Esophagus muscularis mucosa (tissue), 4 donors: ENCODE measurements at regions not wholly inside any gene's neighbourhood (a gene's known extent, or its start where the extent isn't known, plus 50 kb on each side); places are given as distances from the start of the nearest gene placed in this dataset.

Experiments
- DNase-seq: peaks from one replicate; pipeline ENCODE4 v3.0.0-alpha.2; 2017; ENCODE audit errors: extremely low spot score
- H3K27ac ChIP-seq, 4 donors: fragments of 200-600 bp; sonication (generic); replicated peaks in 1 of 4; 1 replicate in 3 of 4; 2 replicates in 1 of 4; pipeline ENCODE4 v1.5.1; 2016 to 2019; ENCODE audit warnings: mild to moderate bottlenecking in 1 of 4
- H3K27me3 ChIP-seq, 4 donors: fragments of 200-600 bp; sonication (generic); one replicate each; pipeline versions ENCODE4 v1.5.1 to v1.6.0; 2016 to 2019
- H3K36me3 ChIP-seq, 4 donors: fragments of 200-600 bp; sonication (generic); one replicate each; pipeline ENCODE4 v1.5.1; 2016 to 2019
- H3K4me1 ChIP-seq, 4 donors: fragments of 200-600 bp; sonication (generic); one replicate each; pipeline ENCODE4 v1.5.1; 2016 to 2019
- H3K4me3 ChIP-seq, 4 donors: fragments of 200-600 bp; sonication (generic); 1 replicate in 2 of 4; 2 replicates in 2 of 4; pipeline ENCODE4 v1.5.1; 2016 to 2019; ENCODE audit warnings: mild to moderate bottlenecking in 4 of 4, moderate library complexity in 1 of 4
- H3K9me3 ChIP-seq, 4 donors: fragments of 200-600 bp; sonication (generic); 1 replicate in 3 of 4; 2 replicates in 1 of 4; pipeline ENCODE4 v1.5.1; 2016 to 2019
- EP300 ChIP-seq: sonication (generic); formaldehyde crosslinking; IDR thresholded peaks from one replicate; pipeline ENCODE4 v1.6.1; 2017; ENCODE audit warnings: antibody characterized with exemption
- POLR2A ChIP-seq: fragments of 450-650 bp; IDR thresholded peaks from one replicate; pipeline ENCODE4 v1.6.1; 2017; ENCODE audit warnings: antibody characterized with exemption, moderate library complexity, mild to moderate bottlenecking, low read depth
- POLR2AphosphoS5 ChIP-seq, 2 donors: sonication (generic); formaldehyde crosslinking; IDR thresholded peaks; one replicate each; pipeline ENCODE4 v1.6.1; 2017; ENCODE audit warnings: antibody characterized with exemption in 2 of 2
- WGBS: methylation state at CpG from one replicate; pipeline ENCODE4 v1.1.5; 2018; 5-methylcytosine and 5-hydroxymethylcytosine counted together
- intact Hi-C: fragments of 100-400 bp; cut with DNase I; formaldehyde crosslinking; loops from one replicate; pipeline ENCODE4 v1.15.1; 2023
- TF ChIP-seq, protein P1 (sequence below), 3 experiments: fragments of 200-600 bp in 2 of 3; fragments of 450-650 bp in 1 of 3; sonication (generic) in 2 of 3; IDR thresholded peaks; one replicate each; pipeline ENCODE4 v1.5.1; 2017 to 2019; ENCODE audit warnings: antibody characterized with exemption in 3 of 3, mild to moderate bottlenecking in 2 of 3, moderate library complexity in 1 of 3

- Histone ChIP-seq H3K27ac (no peak overlapping the region), H3K27me3 (peaks cover 0 to 16% (median 0%) of the 10 kb centered on the region in 4 donors), H3K36me3 (no peaks in the 10 kb centered on the region), H3K4me3 (no peak overlapping the region), H3K9me3 (no peaks in the 10 kb centered on the region), H3K4me1 (peaks cover 0 to 11% (median 8%) of the 10 kb centered on the region in 4 donors)
- TF ChIP-seq, protein P1, sequence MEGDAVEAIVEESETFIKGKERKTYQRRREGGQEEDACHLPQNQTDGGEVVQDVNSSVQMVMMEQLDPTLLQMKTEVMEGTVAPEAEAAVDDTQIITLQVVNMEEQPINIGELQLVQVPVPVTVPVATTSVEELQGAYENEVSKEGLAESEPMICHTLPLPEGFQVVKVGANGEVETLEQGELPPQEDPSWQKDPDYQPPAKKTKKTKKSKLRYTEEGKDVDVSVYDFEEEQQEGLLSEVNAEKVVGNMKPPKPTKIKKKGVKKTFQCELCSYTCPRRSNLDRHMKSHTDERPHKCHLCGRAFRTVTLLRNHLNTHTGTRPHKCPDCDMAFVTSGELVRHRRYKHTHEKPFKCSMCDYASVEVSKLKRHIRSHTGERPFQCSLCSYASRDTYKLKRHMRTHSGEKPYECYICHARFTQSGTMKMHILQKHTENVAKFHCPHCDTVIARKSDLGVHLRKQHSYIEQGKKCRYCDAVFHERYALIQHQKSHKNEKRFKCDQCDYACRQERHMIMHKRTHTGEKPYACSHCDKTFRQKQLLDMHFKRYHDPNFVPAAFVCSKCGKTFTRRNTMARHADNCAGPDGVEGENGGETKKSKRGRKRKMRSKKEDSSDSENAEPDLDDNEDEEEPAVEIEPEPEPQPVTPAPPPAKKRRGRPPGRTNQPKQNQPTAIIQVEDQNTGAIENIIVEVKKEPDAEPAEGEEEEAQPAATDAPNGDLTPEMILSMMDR (IDR thresholded peaks at IDR 0.05), result no peak
- TF ChIP-seq EP300 (no peak), POLR2A (no peak), POLR2AphosphoS5 (IDR thresholded peaks at IDR 0.05) (no peak)
- intact Hi-C loops, result no loop called here
- WGBS, result 87% methylated on average over 3 of the region's 3 CpGs
- no peak for DNase-seq
Measured at GRCh38 chr20:22452442-22453011, 131.8 kb downstream of the FOXA2 start.

DNA sequence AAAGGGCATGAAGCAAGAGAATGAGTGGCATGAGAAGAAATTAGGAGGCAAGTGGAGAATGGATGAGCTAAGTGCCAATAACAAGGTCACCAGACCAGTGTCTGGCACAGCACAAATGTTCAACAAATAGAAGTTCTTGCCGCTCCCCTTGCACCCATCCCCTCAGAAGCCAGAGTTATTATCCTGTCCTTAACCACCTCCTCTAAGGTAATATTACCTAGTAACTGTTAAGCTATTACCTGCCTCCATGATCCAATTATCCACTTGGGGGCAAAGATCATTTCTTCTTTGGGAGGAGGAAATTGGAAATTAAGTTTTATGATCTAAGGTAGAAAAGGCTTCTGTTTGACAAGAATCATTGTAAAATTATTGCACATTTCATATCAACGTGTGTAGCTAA, 133.8 kb downstream of the FOXA2 start:
- Histone ChIP-seq H3K4me3 (no peak overlapping the region), H3K36me3 (no peaks in the 10 kb centered on the region), H3K9me3 (no peaks in the 10 kb centered on the region), H3K27me3 (peaks cover 0 to 6% (median 0%) of the 10 kb centered on the region in 4 donors), H3K27ac (no peak overlapping the region), H3K4me1 (peaks cover 0 to 17% (median 8%) of the 10 kb centered on the region in 4 donors)
- TF ChIP-seq, protein P1 (IDR thresholded peaks at IDR 0.05), result no peak
- TF ChIP-seq EP300 (no peak), POLR2AphosphoS5 (IDR thresholded peaks at IDR 0.05) (no peak), POLR2A (no peak)
- no peak for DNase-seq
- intact Hi-C loops, result no loop called here
- 74% methylated on average over 2 of the region's 2 CpGs for WGBS

- TF ChIP-seq, protein P1 (IDR thresholded peaks at IDR 0.05), result no peak
- TF ChIP-seq POLR2AphosphoS5 (IDR thresholded peaks at IDR 0.05), result no peak
- TF ChIP-seq POLR2A, result no peak
- TF ChIP-seq EP300, result no peak
- H3K4me3 ChIP-seq, result no peak overlapping the region
- DNase-seq, result no peak
- no peaks in the 10 kb centered on the region for H3K9me3 ChIP-seq
- peaks cover 0 to 6% (median 0%) of the 10 kb centered on the region in 4 donors for H3K27me3 ChIP-seq
- intact Hi-C loops, result no loop called here
- peaks cover 0 to 17% (median 8%) of the 10 kb centered on the region in 4 donors for H3K4me1 ChIP-seq
- no peaks in the 10 kb centered on the region for H3K36me3 ChIP-seq
- WGBS, result 12% methylated on average over 10 of the region's 10 CpGs
- H3K27ac ChIP-seq, result no peak overlapping the region
Measured at GRCh38 chr20:22449188-22449973, 135.0 kb downstream of the FOXA2 start.

GRCh38 chr20:22447447-22447778, 137.0 kb downstream of the FOXA2 start:
- no peaks in the 10 kb centered on the region for H3K9me3 ChIP-seq

More at GRCh38 chr20:22447447-22447778, 137.0 kb downstream of the FOXA2 start:
- DNase-seq, result no peak
- Histone ChIP-seq H3K4me3 (no peak overlapping the region), H3K4me1 (peaks cover 0 to 17% (median 8%) of the 10 kb centered on the region in 4 donors), H3K27ac (no peak overlapping the region), H3K36me3 (no peaks in the 10 kb centered on the region), H3K27me3 (no peaks in the 10 kb centered on the region)
- WGBS, result 8% methylated on average over 1 of the region's 1 CpG
- no peak for TF ChIP-seq POLR2AphosphoS5 (IDR thresholded peaks at IDR 0.05)
- no peak for TF ChIP-seq EP300
- no peak for TF ChIP-seq POLR2A
- TF ChIP-seq, protein P1 (IDR thresholded peaks at IDR 0.05), result no peak
- intact Hi-C loops, result no loop called here
